DOHH2 (cell line): ENCODE measurements at regions not wholly inside any gene's neighbourhood (a gene's known extent, or its start where the extent isn't known, plus 50 kb on each side); places are given as distances from the start of the nearest gene placed in this dataset.

Experiments used
- H3F3A ChIP-seq: fragments of 200-600 bp; sonication (generic), shearing (Covaris generic); 2 replicates; pipeline ENCODE4 v1.6.0; 2016; ENCODE audit warnings: antibody characterized with exemption, mild to moderate bottlenecking; ENCODE audit not compliant: control insufficient read depth, insufficient read depth
- H3K27ac ChIP-seq: fragments of 200-600 bp; sonication (generic); 2 replicates; pipeline ENCODE4 v1.5.1; 2014; ENCODE audit warnings: low read depth, mild to moderate bottlenecking, low read length, moderate library complexity
- H3K27me3 ChIP-seq: fragments of 200-600 bp; sonication (generic); 2 replicates; pipeline ENCODE4 v1.6.1; 2014; ENCODE audit warnings: mild to moderate bottlenecking, low read length, mixed read lengths; ENCODE audit not compliant: control insufficient read depth
- H3K36me3 ChIP-seq: fragments of 200-600 bp; sonication (generic); 2 replicates; pipeline ENCODE4 v1.6.1; 2014; ENCODE audit warnings: mild to moderate bottlenecking, low read length, moderate library complexity, mixed read lengths; ENCODE audit not compliant: control insufficient read depth
- H3K4me1 ChIP-seq: fragments of 200-600 bp; sonication (generic); 2 replicates; pipeline ENCODE4 v1.6.1; 2014; ENCODE audit warnings: mild to moderate bottlenecking, low read length, mixed read lengths; ENCODE audit not compliant: control insufficient read depth
- H3K4me2 ChIP-seq: fragments of 200-600 bp; sonication (generic); 2 replicates; pipeline ENCODE4 v1.6.0; 2014; ENCODE audit warnings: mild to moderate bottlenecking, low read length, moderate library complexity
- H3K4me3 ChIP-seq: fragments of 200-600 bp; sonication (generic); 2 replicates; pipeline ENCODE4 v1.5.1; 2014; ENCODE audit warnings: mild to moderate bottlenecking, low read length, mixed read lengths
- H3K79me2 ChIP-seq: fragments of 200-600 bp; sonication (generic); 2 replicates; pipeline ENCODE4 v1.6.1; 2014; ENCODE audit warnings: mild to moderate bottlenecking, low read length, mixed read lengths; ENCODE audit not compliant: control insufficient read depth
- H3K9me2 ChIP-seq: fragments of 200-600 bp; sonication (generic); replicated peaks from 2 replicates; pipeline ENCODE4 v1.6.1; 2014; ENCODE audit warnings: mild to moderate bottlenecking, low read length, mixed read lengths; ENCODE audit not compliant: control insufficient read depth
- H3K9me3 ChIP-seq: fragments of 200-600 bp; sonication (generic); 2 replicates; pipeline ENCODE4 v1.6.1; 2014; ENCODE audit warnings: antibody characterized with exemption, low read length, mixed read lengths; ENCODE audit not compliant: control insufficient read depth, insufficient read depth
- H4K20me1 ChIP-seq: fragments of 200-600 bp; sonication (generic); 2 replicates; pipeline ENCODE4 v1.6.0; 2014; ENCODE audit warnings: low read depth, mild to moderate bottlenecking, antibody characterized with exemption, low read length, moderate library complexity; ENCODE audit not compliant: control insufficient read depth, insufficient read depth
- EZH2phosphoT487 ChIP-seq: fragments of 200-600 bp; sonication (generic); IDR thresholded peaks from 2 replicates; pipeline ENCODE4 v1.6.1; 2017; ENCODE audit warnings: borderline replicate concordance, mild to moderate bottlenecking, antibody characterized with exemption, low read length, moderate library complexity, mixed read lengths
- TF ChIP-seq, protein P1 (sequence below): fragments of 200-600 bp; sonication (generic); IDR thresholded peaks from one replicate; pipeline ENCODE4 v1.5.1; 2014; ENCODE audit warnings: antibody characterized with exemption, mild to moderate bottlenecking, low read depth, low read length; ENCODE audit not compliant: poor library complexity, severe bottlenecking

DNA sequence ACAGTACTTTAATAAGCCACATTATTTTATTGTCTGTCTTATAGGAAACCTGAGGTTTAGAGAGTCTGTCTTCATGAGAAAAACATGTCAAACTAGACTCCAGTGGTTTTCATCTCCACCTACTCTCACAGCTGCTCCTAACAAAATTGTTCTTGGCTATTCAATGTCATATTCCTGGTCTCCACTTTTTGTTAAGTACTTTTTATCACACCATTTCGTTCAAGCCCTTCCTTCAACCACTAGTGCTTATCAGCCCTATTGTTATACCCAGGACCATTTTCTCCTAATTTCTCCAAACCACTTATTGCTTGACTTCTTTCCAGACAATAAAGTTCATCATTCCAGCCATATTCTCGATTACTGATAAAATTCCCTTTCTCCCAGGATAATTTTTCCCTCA is 1674.3 kb upstream of the AGA start:
- H3K27ac ChIP-seq, result no peak overlapping the region
- H3F3A ChIP-seq, result no peaks in the 10 kb centered on the region
- H3K4me1 ChIP-seq, result no peaks in the 10 kb centered on the region
- H3K79me2 ChIP-seq, result no peaks in the 10 kb centered on the region
- H3K9me3 ChIP-seq, result no peaks in the 10 kb centered on the region
- no peak overlapping the region for H3K4me2 ChIP-seq
- H4K20me1 ChIP-seq, result no peaks in the 10 kb centered on the region
- no peak overlapping the region for H3K4me3 ChIP-seq
- no peaks in the 10 kb centered on the region for H3K36me3 ChIP-seq
- no peaks in the 10 kb centered on the region for H3K9me2 ChIP-seq
- no peak for TF ChIP-seq EZH2phosphoT487
- TF ChIP-seq, protein P1, sequence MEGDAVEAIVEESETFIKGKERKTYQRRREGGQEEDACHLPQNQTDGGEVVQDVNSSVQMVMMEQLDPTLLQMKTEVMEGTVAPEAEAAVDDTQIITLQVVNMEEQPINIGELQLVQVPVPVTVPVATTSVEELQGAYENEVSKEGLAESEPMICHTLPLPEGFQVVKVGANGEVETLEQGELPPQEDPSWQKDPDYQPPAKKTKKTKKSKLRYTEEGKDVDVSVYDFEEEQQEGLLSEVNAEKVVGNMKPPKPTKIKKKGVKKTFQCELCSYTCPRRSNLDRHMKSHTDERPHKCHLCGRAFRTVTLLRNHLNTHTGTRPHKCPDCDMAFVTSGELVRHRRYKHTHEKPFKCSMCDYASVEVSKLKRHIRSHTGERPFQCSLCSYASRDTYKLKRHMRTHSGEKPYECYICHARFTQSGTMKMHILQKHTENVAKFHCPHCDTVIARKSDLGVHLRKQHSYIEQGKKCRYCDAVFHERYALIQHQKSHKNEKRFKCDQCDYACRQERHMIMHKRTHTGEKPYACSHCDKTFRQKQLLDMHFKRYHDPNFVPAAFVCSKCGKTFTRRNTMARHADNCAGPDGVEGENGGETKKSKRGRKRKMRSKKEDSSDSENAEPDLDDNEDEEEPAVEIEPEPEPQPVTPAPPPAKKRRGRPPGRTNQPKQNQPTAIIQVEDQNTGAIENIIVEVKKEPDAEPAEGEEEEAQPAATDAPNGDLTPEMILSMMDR, result no peak
- no peaks in the 10 kb centered on the region for H3K27me3 ChIP-seq

DNA sequence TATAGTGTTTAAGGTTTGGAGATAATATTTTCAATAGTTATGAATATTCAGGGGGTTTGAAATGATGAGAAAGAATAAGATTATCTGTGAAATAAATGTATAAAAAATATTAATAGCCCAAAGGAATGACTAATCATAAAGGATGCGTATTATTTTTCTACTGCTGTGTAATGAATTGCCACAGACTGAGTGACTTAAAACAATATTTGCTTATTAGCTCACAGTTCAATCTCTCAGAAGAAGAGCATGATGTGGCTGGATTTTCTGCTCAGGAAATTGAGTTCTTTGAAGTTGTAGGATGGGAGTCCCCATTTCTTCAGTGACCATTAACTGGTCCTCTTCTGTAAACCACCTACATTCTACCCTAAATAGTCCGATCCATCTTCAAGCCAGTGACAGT is 1680.8 kb upstream of the AGA start:
- Histone ChIP-seq H3K79me2 (no peaks in the 10 kb centered on the region), H3K4me2 (no peak overlapping the region), H3K4me1 (no peaks in the 10 kb centered on the region), H3K36me3 (no peaks in the 10 kb centered on the region), H3K27me3 (no peaks in the 10 kb centered on the region), H3F3A (no peaks in the 10 kb centered on the region), H3K9me2 (no peaks in the 10 kb centered on the region; the same call in 1 of the 2 replicates), H3K9me3 (no peaks in the 10 kb centered on the region), H3K27ac (no peak overlapping the region), H4K20me1 (no peaks in the 10 kb centered on the region), H3K4me3 (no peak overlapping the region)
- TF ChIP-seq EZH2phosphoT487, result no peak
- TF ChIP-seq, protein P1, result no peak

GRCh38 chr4:179124419-179124818 is 1682.2 kb upstream of the AGA start:
- no peaks in the 10 kb centered on the region for H3K4me1 ChIP-seq
- no peaks in the 10 kb centered on the region; the same call in 1 of the 2 replicates for H3K9me2 ChIP-seq
- no peaks in the 10 kb centered on the region for H3K9me3 ChIP-seq
- no peak overlapping the region for H3K27ac ChIP-seq
- H4K20me1 ChIP-seq, result no peaks in the 10 kb centered on the region
- H3K79me2 ChIP-seq, result no peaks in the 10 kb centered on the region
- no peaks in the 10 kb centered on the region for H3K27me3 ChIP-seq
- H3K36me3 ChIP-seq, result no peaks in the 10 kb centered on the region
- TF ChIP-seq, protein P1, result no peak
- no peak for TF ChIP-seq EZH2phosphoT487
- no peak overlapping the region for H3K4me2 ChIP-seq
- H3F3A ChIP-seq, result no peaks in the 10 kb centered on the region
- H3K4me3 ChIP-seq, result no peak overlapping the region

GRCh38 chr4:179124957-179125356 is 1682.7 kb upstream of the AGA start:
- Histone ChIP-seq H3K9me3 (no peaks in the 10 kb centered on the region), H3K4me2 (no peak overlapping the region), H3K36me3 (no peaks in the 10 kb centered on the region), H3F3A (no peaks in the 10 kb centered on the region), H4K20me1 (no peaks in the 10 kb centered on the region), H3K9me2 (no peaks in the 10 kb centered on the region; the same call in 1 of the 2 replicates), H3K4me3 (no peak overlapping the region), H3K79me2 (no peaks in the 10 kb centered on the region), H3K27ac (no peak overlapping the region), H3K27me3 (no peaks in the 10 kb centered on the region), H3K4me1 (no peaks in the 10 kb centered on the region)
- TF ChIP-seq EZH2phosphoT487, result no peak
- TF ChIP-seq, protein P1, result no peak
